Panc1 (cell line): ENCODE measurements at regions not wholly inside any gene's neighbourhood (a gene's known extent, or its start where the extent isn't known, plus 50 kb on each side); places are given as distances from the start of the nearest gene placed in this dataset.

ENCODE experiments used
- CTCF ChIP-seq: fragments of 450-650 bp; IDR thresholded peaks from 2 replicates; pipeline ENCODE4 v1.5.1; 2017; ENCODE audit warnings: mild to moderate bottlenecking
- POLR2AphosphoS5 ChIP-seq: IDR thresholded peaks from 2 replicates; pipeline ENCODE4 v1.6.1; 2012; ENCODE audit warnings: mild to moderate bottlenecking, low read depth, low read length, moderate library complexity
- REST ChIP-seq, 2 experiments: IDR thresholded peaks; 2 replicates each; pipeline ENCODE4 v1.6.1; 2011 to 2012; ENCODE audit warnings: low read depth in 2 of 2, control low read depth in 1 of 2, low read length in 1 of 2, mild to moderate bottlenecking in 1 of 2, moderate library complexity in 1 of 2; ENCODE audit not compliant: insufficient read depth in 1 of 2
- SIN3A ChIP-seq: IDR thresholded peaks from 2 replicates; pipeline ENCODE4 v1.6.1; 2012; ENCODE audit warnings: low read depth, mild to moderate bottlenecking, low read length, moderate library complexity, borderline replicate concordance; ENCODE audit not compliant: insufficient read depth
- TCF7L2 ChIP-seq: IDR thresholded peaks from 2 replicates; pipeline ENCODE4 v1.6.1; 2011; ENCODE audit warnings: mild to moderate bottlenecking, low read depth, low read length, inconsistent platforms

- TF ChIP-seq CTCF, result no peak
- TF ChIP-seq REST (IDR thresholded peaks at IDR 0.05; ENCODE audit: insufficient read depth in 1 of 2, low read depth in 2 of 2, low read length in 1 of 2), result no peak
- TF ChIP-seq POLR2AphosphoS5, result no peak
- TF ChIP-seq SIN3A, result no peak
- TF ChIP-seq TCF7L2, result no peak
Observed at GRCh38 chr13:80239571-80240255, 101.2 kb downstream of the SPRY2 start.
